Body of pancreas (tissue), 4 donors: ENCODE measurements at regions not wholly inside any gene's neighbourhood (a gene's known extent, or its start where the extent isn't known, plus 50 kb on each side); places are given as distances from the start of the nearest gene placed in this dataset.

Source experiments
- CTCF ChIP-seq, 7 experiments: fragments of 450-650 bp in 4 of 7; fragments of 200-600 bp in 3 of 7; sonication (generic) in 3 of 7; IDR thresholded peaks; one replicate each; pipeline ENCODE4 v1.5.1; 2016 to 2019; ENCODE audit warnings: antibody characterized with exemption in 7 of 7
- POLR2A ChIP-seq, 3 donors: fragments of 450-650 bp; IDR thresholded peaks; one replicate each; pipeline ENCODE4 v1.6.1; 2016; ENCODE audit warnings: antibody characterized with exemption in 3 of 3, mild to moderate bottlenecking in 2 of 3

- TF ChIP-seq CTCF (IDR thresholded peaks at IDR 0.05) (no peak), POLR2A (IDR thresholded peaks at IDR 0.05) (no peak)
Measured at GRCh38 chr13:107076801-107077200, 508.9 kb upstream of the ARGLU1 start.
